Uterus (tissue), 2 donors: ENCODE measurements at regions not wholly inside any gene's neighbourhood (a gene's known extent, or its start where the extent isn't known, plus 50 kb on each side); places are given as distances from the start of the nearest gene placed in this dataset.

Experiments used
- POLR2A ChIP-seq, 2 donors: fragments of 450-650 bp; IDR thresholded peaks; one replicate each; pipeline ENCODE4 v1.6.1; 2016; ENCODE audit warnings: antibody characterized with exemption in 2 of 2, mild to moderate bottlenecking in 1 of 2, moderate library complexity in 1 of 2
- TF ChIP-seq, protein P1 (sequence below), 4 experiments: fragments of 200-600 bp in 2 of 4; fragments of 450-650 bp in 2 of 4; sonication (generic) in 2 of 4; IDR thresholded peaks; one replicate each; pipeline ENCODE4 v1.5.1; 2016 to 2019; ENCODE audit warnings: antibody characterized with exemption in 4 of 4, mild to moderate bottlenecking in 2 of 4, moderate library complexity in 1 of 4

GRCh38 chr18:1751249-1751648 is 820.1 kb downstream of the METTL4 start:
- TF ChIP-seq, protein P1, sequence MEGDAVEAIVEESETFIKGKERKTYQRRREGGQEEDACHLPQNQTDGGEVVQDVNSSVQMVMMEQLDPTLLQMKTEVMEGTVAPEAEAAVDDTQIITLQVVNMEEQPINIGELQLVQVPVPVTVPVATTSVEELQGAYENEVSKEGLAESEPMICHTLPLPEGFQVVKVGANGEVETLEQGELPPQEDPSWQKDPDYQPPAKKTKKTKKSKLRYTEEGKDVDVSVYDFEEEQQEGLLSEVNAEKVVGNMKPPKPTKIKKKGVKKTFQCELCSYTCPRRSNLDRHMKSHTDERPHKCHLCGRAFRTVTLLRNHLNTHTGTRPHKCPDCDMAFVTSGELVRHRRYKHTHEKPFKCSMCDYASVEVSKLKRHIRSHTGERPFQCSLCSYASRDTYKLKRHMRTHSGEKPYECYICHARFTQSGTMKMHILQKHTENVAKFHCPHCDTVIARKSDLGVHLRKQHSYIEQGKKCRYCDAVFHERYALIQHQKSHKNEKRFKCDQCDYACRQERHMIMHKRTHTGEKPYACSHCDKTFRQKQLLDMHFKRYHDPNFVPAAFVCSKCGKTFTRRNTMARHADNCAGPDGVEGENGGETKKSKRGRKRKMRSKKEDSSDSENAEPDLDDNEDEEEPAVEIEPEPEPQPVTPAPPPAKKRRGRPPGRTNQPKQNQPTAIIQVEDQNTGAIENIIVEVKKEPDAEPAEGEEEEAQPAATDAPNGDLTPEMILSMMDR (IDR thresholded peaks at IDR 0.05), result no peak
- TF ChIP-seq POLR2A (IDR thresholded peaks at IDR 0.05), result no peak
